AG09309 (cell line): ENCODE measurements at regions not wholly inside any gene's neighbourhood (a gene's known extent, or its start where the extent isn't known, plus 50 kb on each side); places are given as distances from the start of the nearest gene placed in this dataset.

Experiments
- DNase-seq: peaks from one replicate; pipeline ENCODE4 v3.0.0-alpha.2; 2010; ENCODE audit warnings: low read depth
- H3K4me3 ChIP-seq: 2 replicates; pipeline ENCODE4 v1.5.1; 2011; ENCODE audit warnings: mild to moderate bottlenecking, low read depth, low read length, moderate library complexity; ENCODE audit not compliant: control insufficient read depth
- CTCF ChIP-seq: IDR thresholded peaks from 2 replicates; pipeline ENCODE4 v1.5.1; 2011; ENCODE audit warnings: mild to moderate bottlenecking, low read depth, low read length, inconsistent platforms; ENCODE audit not compliant: insufficient read depth, control insufficient read depth; ENCODE audit errors: missing control alignments

- DNase-seq = no peak
- no peak overlapping the region for H3K4me3 ChIP-seq
- TF ChIP-seq CTCF = no peak
Observed at GRCh38 chr2:122856696-122857095, 1101.2 kb downstream of the TSN start.

GRCh38 chr2:122858075-122858702 lies 1102.7 kb downstream of the TSN start:
- no peak overlapping the region for H3K4me3 ChIP-seq
- no peak for TF ChIP-seq CTCF
- no peak for DNase-seq

GRCh38 chr2:122858813-122859212 lies 1103.4 kb downstream of the TSN start:
- no peak for TF ChIP-seq CTCF
- H3K4me3 ChIP-seq = no peak overlapping the region
- DNase-seq = no peak

- DNase-seq = no peak
- no peak overlapping the region for H3K4me3 ChIP-seq
- TF ChIP-seq CTCF = no peak
Observed at GRCh38 chr2:122859260-122859659, 1103.8 kb downstream of the TSN start.

- no peak overlapping the region for H3K4me3 ChIP-seq
- no peak for TF ChIP-seq CTCF
- DNase-seq = no peak
Observed at GRCh38 chr2:122863532-122863931, 1108.1 kb downstream of the TSN start.

GRCh38 chr2:122864728-122865127 lies 1109.3 kb downstream of the TSN start:
- no peak overlapping the region for H3K4me3 ChIP-seq
- DNase-seq = no peak
- TF ChIP-seq CTCF = no peak

GRCh38 chr2:122866095-122866494 lies 1110.6 kb downstream of the TSN start:
- no peak for DNase-seq
- no peak overlapping the region for H3K4me3 ChIP-seq
- no peak for TF ChIP-seq CTCF
